NOMO-1 (cell line): ENCODE measurements at regions not wholly inside any gene's neighbourhood (a gene's known extent, or its start where the extent isn't known, plus 50 kb on each side); places are given as distances from the start of the nearest gene placed in this dataset.

Experiments
- DNase-seq, 2 experiments: peaks; one replicate each; lab custom pipeline; 2025; ENCODE audit not compliant: unreplicated experiment in 2 of 2; lab: John Stamatoyannopoulos, UW

DNA sequence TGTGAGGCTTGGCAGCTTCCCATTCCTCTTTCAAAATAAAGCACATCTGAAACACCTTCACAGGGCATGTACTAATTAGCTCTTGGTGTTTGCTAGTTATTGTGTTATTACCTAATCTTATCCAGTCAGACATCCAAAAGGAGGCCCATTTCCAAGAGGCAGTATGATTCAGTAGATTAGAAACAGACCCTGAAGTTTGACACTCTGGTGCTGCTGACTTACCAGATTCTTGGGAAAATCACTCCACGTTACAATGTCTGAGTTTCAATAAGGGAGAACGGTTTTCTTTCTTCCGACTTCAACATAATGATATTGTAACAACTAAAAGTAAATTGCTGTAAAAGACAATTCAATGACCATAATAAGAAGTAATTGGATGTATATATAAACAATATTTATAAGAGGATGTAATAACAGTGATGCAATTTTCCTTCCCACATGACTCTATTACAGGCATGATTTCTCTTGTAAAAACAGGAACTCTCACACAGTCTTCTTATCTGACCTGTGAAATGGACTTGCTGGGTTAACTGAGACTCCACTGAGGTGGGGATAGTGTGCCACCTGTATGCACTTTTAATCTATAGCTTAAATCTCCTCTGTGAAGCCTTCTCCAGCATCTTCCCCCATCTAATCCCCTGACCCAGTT is 181.3 kb upstream of the ELL2 start:
- DNase-seq, result peak in 1 of 2 experiments; percentile 15

DNA sequence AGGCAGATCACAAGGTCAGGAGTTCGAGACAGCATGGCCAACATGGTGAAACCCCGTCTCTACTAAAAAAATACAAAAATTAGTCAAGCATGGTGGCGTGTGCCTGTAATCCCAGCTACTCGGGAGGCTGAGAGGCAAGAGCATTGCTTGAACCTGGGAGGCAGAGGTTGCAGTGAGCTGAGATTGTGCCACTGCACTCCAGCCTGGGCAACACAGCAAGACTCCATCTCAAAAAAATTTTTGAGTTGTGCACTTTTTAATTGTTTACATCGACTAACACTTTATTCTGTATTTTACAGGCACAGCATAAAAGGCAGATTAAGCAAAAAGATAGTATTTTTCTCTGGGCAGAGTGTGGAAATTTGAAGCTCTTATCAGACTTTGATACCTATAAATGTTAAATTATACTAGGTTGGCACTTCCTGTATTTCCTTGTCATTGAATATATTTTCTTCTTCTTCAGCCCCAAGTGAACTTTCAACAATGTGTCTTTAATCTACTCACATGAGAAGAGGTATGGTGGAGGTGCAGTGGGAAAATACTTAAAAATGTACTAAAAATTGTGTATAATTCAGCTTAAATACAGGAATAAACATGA is 180.6 kb upstream of the ELL2 start:
- no peak for DNase-seq

DNA sequence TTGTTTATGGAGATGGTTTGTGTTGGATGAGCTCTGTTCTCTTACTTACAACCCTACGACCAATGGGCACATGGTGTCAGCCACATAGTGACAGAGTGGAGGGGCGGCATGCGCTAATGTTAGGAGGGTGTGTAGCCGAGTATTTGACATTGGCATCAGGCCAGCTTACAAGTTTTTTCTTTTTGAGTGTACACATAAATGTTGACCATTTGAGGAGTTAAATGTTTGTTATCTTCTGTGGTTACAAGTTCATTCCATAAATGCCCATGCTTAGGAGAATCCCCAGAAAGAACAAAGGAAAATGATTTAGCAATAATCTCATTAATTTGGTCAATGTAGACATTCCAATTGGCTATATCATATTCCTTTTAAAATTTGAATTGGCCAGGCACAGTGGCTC is 180.1 kb upstream of the ELL2 start:
- DNase-seq, result no peak

DNA sequence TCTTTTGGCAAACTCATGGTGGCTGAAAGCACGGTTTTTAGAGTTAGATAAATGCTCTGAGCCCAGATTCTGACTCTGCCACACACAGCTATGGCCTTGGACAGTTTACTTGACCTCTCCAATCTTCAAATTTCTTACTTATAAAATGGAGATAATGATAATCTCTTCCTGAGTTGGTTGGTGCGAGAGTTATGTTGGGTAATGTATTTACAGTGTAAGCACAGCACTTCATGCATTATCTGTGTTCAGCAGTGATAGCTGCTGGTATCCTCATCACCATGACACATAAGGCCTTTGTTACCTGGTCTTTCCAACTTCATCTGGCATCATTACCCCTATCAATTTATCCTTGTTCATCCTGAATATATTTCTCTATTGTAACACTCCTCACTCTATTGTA is 178.8 kb upstream of the ELL2 start:
- DNase-seq, result no peak

DNA sequence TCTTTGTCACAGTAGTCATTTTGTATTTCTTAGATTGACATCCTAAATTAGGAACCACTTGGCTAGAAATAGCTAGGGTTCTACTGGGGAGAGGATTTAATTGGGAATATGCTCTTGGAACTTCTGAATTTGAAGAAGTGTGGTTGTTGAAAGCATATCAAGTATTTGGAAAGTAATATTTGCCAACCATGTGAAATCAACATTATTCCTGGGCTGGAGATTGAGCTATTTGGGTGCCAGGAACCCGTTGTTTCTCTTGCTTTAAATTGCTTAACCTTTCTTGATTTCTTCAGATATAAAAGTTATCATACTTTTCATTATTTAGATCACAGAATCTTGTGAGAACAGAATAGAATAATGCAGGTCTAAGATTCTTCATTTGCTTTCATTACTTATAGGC is 178.4 kb upstream of the ELL2 start:
- DNase-seq, result no peak

DNA sequence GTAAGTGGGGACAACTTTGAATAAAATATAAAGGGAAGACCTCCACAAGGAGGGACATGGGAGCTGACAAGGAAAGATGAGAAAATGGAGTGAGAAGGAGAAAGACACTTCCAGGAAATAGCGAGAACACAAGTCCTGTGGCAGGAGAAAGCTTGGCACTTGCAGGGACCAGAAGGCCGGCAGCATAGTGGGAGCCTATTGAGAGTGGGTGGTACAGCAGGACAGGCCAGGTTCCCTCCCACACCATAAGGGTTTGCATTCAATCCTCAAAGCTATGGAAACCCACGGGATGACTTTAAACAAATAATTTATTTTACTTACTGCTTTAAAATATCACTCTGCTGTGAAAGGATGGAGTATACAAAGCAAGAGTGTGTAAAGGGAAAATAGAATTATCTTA is 173.2 kb upstream of the ELL2 start:
- no peak for DNase-seq

DNA sequence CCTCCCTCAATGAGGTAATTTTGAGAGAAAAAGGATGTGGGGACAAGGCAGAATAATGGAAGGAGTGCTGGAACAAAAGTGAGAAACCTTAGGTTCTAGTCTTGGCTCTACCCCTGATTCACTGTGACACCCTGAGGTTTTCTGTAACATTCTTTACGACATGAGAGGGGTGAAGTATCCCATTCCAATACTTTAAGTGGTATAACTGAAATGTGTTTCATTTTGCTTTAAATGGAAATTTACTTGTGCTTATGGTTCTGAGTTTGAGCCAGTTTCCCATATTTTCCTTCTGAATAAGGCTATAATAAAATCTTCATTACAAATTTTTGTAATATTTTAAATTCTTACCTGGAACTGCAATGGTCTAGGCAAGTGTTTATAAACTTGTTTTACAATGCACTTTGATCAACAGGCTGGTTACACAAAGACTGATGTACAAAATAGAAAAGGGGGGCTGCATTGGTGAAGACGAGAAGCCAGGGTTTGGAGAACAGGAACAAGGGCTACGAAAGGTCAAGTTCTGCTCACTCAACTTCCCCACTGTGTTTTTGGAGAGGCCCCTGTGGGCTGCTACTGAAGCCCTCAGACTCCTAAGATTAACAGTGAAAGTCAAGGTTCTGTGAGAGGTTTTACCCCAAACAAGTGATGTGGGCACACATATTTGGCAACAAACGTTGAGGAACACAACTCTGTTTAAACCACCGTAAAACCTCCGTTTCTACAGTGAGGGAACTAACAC is 171.9 kb upstream of the ELL2 start:
- peak; percentile 47 to 63 for DNase-seq

DNA sequence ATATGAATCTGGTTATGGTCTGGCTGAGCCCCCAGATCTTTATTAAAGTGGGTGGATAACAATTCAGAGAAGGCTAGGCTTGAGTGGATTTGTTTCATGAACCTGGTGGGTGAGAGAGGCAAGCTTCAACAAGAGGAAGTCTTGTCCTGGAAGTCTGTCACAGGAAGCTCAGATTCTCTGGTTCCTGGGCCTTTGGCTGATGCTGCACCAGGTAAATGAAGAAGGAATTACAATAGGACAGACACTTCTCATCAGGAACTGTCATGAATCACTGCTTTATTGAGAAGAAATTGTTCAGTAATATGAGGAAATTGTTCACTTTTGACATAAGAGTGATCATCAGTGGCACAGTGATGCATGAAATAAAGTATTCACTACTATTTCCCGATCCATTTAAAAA is 167.6 kb upstream of the ELL2 start:
- DNase-seq, result no peak

DNA sequence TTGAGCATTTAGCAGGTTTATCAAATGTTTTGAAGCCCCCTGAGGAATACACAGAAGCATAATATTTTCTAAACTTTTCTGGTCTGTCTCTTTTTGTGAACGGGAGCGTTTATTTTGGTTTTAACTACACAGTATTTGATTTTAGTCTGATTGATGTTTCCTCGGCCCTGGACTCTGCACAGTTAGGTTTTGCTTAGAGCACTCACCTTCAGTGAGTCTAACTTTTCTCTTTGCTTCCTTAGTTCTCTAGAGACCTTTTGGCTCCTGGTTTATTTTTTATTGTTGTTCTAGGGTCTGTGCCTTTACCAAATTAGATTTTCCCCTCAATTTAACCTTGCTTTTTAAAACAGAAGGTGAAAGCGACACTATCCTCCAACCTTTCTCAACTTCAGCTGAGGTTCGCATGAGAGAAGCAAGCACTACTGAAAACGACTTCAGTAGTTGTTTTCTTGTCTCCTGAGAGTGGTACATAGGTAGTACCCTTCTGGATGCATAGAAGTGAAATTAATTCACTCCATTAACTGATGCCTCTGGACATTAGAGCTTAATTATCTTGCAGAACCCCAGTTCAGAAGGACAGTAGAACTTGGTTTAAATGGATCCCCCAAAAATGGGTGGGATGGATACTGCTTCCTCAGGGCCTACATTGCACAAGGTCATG is 166.7 kb upstream of the ELL2 start:
- no peak for DNase-seq

DNA sequence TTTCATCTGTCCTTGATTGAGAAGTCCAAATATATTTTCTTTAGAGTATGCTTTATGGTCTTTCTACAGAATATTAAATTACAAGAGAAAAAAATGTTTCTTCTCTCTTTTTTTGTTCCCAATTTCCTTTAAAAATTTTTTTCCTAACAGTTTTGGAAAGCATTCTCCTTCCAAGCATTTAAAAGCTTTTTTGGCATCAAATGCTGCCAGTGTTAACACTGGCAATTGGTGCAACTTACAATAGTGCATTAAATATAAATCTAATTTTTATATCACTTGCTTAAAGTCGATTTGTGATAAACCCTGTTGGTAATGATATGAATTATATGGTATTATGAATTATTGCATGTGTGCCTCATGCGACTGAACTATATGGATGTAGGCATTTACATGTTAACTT is 165.9 kb upstream of the ELL2 start:
- no peak for DNase-seq

DNA sequence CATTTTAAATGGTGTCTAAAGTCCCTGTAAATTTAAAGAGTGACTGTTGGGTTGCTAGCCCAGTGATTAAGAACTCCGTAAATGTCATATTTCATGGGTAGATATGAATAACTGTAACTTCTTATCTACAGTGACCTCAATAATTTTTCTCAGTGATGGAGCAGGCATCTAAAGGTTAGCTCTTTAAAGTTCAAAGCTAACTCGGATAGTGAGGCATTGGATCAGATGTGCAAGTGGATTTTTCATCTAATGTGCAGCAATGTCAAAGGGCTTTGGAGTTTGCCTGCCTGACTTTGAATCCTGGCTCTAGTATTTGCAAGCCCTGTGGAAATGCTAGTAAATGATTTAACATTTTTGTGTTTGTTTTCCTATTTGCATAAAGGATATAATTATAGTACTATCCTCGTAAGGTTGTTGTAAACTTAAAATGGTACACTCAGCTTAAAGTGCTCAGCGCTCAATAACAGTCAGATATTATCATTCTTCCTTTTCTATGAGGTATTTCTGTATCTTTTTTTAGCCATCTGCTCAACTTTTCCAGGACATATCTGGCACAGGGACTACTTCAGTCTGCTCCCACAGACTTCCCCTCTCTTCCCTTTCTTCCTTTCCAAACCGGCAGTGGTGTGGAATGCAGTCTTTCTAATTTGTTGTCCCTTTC is 163.7 kb upstream of the ELL2 start:
- DNase-seq, result no peak

DNA sequence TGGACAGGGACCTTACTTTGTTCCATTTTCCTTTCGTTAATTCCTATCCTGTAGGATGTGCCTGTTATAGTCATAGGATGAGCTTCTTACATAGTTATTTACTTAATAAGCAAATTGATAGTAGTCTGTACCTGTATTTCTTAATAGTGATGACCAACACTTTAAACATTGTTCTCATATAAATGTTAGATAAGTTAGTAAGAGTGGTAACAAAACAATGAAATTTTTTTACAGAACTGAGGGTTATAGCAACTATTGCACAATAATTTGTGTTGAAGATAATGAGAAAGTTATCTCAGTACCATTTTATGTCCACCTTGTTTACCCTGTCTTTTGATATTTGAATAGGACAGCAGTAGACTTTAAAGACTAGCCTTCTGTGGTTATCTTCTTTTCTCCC is 162.9 kb upstream of the ELL2 start:
- DNase-seq, result no peak

DNA sequence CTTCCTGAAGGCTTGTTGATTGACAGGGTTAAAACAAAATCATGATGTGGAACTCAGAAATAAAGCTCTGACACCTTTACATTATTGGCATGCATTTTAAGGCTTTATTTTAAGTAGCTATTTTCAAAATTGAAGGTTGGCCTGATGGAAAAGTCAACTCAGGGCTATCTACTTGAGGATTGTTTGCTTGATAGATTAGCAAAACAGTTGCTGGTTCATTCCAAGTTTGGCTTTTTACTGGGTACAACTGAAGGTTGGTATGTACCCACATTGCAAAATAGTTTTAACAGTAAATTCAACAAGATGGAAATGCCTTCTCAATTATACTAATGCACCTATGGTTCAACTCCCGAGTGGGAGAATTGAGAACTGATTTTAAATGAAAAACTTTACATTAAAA is 161.8 kb upstream of the ELL2 start:
- no peak for DNase-seq

DNA sequence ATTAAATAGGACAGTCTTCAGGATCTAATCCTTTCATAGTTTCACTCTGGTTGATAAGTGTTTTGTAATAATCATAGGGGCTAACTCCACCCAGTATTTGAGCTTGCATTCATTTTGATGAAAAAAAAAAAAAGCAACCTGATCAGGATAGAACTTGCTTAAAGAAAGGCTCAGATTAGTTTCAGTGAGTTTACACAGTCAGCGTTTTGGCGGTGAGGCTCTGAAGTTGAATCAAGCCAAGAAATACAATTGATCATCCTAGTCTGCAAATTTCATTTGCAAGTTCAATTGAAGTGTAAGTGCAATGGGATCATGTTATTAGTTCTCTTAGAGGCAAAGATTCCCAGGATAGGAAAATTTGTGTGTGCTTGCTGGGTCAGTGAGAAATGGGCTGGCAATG is 159.7 kb upstream of the ELL2 start:
- no peak for DNase-seq

DNA sequence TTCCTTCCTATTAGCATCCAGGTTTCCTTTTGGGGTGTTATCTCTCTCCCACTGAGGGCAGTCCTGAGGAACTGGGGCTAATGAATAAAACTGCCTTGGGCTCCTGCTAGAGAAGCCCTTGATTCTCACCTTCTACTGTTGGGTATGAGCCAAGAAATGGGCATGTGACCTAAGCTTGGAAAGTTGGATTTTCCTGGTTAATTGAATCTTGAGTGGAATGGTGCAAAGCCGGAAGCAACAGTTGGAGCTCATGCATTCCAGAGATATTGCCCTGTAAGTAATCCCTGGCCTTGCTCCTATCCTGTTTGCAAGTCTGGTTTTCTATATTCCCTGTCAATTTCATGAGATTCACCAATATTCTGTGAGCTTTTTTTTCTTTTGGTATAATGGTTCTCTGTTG is 158.5 kb upstream of the ELL2 start:
- DNase-seq, result no peak

DNA sequence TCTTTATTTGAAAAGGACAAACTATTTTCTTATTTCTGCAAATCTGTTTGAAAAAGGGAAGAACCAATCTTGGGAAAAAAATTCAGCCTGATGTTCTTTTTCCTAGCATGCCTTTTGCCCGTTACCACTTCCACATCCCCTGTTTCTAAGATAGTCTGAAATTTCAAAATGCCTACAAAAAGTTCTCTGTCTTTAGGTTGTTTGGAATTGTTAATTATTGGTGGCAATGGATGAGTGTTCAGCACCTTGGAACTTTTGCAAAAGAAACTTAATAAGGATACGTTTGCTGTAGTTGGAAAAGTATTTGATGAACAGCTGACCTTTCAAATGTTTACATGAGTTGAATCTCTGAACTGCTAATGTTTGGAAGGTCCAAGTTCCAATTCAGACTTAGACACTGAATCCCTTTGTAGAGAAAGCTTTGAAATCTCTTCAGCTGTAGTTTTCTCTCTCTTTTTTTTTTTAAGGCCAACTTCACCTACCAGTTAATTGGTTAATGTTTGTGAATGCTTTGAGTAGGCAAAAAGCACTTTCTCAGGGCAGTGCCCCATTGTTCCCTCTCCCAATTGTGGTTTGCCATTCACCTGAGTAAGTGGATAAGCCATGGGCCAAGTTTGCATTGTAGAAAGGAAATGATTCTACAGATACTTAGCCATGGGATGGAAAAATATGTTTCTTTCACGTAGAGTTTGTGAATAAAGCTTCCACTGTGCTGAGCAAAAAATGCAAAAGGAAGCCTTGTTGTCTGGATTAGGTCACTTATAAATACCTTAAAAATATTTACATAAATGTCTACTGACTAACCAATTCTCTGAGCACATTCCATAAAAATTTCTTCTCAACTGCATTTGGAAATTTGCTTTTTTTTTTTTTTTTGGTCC is 156.4 kb upstream of the ELL2 start:
- DNase-seq, result no peak

DNA sequence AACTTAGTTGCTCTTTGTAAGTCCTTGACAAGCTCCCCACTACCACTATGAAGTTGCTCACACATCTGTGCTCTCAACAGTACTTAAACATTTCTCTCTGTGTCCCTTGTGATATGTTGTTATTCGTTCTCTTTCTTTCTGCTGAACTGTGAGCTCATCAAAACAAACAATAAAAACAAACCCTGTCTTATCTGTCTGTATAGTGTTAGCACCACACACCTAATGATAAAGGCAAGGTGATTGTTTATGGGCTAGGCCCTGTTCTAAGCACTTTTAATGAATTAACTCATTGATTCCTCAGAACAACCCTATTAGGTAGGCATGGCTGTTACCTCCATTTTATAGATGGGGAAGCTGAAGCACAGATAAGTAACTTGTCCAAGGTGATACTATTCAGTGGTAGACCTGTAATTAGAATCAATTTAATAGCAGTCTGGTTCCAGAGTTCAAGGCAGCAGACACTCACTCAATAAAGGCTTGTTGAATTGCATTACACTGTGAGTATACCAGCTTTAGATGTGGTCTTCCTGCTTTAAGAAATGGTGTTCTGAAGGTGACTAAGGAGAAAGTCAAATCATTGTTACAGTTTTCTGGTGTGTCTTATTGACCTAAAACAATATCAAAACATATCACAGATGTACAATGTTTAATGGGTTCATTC is 153.6 kb upstream of the ELL2 start:
- no peak for DNase-seq

DNA sequence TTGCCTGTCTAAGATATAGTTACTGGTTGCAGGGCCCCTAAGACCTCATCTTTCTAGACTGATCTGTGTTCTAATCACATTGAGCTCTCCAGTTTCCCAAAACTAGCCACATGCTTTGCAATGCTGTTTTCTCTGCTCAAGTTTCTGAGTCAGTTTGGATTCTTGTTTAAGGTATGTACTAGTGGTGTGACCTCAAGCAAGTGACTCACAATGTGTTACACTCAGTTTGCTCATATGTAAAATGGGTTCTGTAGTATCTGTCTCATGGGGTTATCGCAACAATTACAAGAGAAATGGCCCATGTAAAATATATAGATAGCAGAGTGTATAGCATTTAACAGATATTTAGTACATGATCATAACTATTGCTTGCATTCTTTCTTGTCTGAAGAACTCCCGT is 153.1 kb upstream of the ELL2 start:
- DNase-seq, result no peak

DNA sequence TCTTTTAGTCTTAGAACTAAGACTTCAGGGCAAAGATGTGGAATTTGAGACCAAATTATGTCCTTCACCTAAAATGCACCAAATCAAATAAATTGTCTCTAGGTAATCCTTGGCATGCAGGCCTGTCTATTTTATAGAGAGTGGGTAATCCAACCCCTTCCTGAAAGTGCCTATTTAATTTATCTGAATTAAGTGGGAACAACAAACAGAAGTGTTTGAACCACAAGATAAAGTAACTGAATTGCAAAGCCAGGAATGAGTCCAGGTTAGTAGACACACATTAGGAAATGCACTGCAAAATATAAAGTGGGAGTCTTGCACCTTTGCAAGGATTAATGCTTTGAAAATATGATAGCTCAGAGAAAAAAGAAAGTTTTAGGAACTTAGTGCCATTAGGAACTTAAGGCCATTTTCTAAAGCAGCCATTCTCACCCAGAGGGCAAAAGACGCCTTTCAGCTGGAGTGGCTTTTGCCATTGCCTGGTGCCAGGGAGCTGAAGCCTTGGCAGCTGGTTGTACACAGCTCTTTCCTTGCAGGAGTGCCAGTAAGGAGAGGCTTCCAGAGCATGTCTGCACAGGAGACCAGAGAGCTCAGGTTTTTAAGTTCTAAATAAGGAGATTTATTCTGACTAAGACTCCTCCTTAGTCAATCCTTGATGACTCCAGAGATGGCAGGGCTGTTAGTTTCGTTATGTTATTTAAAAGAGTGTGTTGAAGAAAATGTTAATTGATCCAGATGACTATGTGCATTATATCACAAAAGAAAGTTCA is 151.7 kb upstream of the ELL2 start:
- DNase-seq, result no peak
